ENCODE measurements at regions not wholly inside any gene's neighbourhood (a gene's known extent, or its start where the extent isn't known, plus 50 kb on each side); places are given as distances from the start of the nearest gene placed in this dataset.
"Not testable (repeated sequence)": the region's sequence is repeated elsewhere in the genome, so short reads cannot be mapped to it uniquely, and the experiment has no call there.

GRCh38 chr6:5896476-5897200, 110.1 kb downstream of the NRN1 start:
- DNase-seq: no peak

GRCh38 chr6:5894357-5894756, 112.4 kb downstream of the NRN1 start:
- DNase-seq: no peak

- no peak for DNase-seq
Measured at GRCh38 chr6:5893295-5893694, 113.4 kb downstream of the NRN1 start.

DNA sequence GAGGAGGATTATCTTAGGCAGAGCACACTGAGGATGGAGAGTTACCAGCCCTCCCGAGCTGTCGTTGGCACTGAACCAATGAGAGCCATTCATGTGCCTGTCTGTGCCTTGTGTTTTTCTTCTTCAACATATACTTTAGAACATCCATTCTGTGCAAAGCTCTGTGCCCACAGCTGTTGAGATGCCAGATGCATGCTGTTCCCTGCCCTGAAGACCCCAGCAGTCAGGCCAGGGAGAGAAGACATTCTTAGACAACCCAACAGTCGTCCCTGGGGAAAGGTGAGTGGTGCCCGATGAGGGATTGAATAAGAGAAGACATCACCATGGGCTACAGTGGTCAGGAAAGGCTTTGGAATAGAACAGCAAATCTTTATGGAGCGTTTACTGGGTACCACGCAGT, 114.1 kb downstream of the NRN1 start:
- DNase-seq: no peak

DNA sequence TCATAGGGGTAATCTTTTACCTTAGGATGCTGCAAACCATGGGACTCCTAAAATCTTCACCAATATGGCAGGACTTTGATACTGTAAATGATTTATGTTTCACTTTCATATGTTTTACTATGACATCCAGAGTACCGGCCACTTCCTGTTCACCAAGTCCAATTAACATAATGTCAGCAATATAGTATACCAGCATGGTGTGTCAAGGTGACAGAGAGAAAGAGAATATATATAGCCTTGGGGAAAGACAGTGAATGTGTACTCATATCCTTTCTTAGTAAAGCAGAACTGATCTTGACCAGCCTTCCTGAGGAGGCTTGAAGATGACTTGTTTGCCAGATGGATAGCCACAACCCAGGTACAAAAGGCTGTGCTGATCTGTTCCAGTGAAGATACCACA, 127.9 kb downstream of the NRN1 start:
- no peak for DNase-seq

GRCh38 chr6:5876076-5876475, 130.6 kb downstream of the NRN1 start:
- DNase-seq: no peak

- DNase-seq: not testable (repeated sequence)
Measured at GRCh38 chr6:5873976-5874375, 132.7 kb downstream of the NRN1 start.

GRCh38 chr6:5871296-5871695, 135.4 kb downstream of the NRN1 start:
- DNase-seq: no peak

DNA sequence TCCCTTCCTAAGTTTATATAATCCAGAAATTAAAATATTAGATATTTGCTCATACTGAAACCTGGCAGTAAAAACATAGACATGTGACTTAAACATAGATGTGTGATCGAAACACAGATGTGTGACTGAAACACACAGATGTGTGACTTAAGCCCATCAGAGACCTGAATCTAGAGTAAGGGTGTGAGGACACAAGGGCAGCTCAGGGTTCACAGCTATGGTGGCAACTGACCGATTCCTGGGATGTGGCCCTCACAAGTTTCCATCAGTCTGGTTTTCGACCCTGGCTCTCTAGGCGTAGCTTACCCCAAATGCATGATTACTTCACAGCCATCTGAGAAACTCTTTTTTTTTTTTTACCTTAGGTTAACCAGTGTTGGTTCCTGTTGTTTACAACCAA, 137.0 kb downstream of the NRN1 start:
- DNase-seq: no peak

DNA sequence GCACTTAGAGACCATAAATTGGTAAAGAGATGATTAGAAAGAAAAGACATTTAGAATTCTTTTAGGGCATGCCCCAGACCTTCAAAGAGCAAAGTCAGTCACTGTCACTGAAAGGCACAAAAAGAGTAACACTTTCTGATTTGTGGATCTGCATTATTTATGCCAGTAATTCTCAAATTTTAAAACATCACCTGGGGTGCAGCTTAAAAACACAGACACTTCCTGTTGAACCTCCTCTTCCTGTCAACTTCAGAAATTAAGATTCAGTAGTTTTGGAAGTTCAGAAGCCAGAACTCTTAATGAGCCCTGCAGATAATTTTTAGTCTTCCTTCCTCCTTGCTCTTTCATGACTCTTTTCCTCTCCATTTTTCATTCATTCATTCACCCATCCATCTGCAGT, 137.5 kb downstream of the NRN1 start:
- DNase-seq: no peak

- DNase-seq: no peak
Measured at GRCh38 chr6:5866547-5867051, 140.1 kb downstream of the NRN1 start.

GRCh38 chr6:5865506-5866031, 141.2 kb downstream of the NRN1 start:
- DNase-seq: no peak

DNA sequence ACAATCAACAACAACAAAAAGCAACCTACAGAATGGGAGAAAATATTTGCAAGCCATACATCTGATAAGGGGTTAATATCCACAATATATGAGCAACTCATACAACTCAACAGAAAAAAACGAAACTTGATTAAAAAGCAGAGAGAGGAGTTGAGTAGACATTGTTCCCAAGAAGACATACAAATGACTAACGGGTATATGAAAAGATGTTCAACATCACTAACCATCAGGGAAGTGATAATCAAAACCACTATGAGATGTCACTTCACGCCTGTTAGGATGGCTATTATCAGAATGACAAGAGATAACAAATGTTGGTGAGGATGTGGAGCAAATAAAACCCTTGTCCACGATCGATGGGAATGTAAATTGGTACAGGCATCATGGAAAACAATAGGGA, 145.9 kb downstream of the NRN1 start:
- no peak for DNase-seq

DNA sequence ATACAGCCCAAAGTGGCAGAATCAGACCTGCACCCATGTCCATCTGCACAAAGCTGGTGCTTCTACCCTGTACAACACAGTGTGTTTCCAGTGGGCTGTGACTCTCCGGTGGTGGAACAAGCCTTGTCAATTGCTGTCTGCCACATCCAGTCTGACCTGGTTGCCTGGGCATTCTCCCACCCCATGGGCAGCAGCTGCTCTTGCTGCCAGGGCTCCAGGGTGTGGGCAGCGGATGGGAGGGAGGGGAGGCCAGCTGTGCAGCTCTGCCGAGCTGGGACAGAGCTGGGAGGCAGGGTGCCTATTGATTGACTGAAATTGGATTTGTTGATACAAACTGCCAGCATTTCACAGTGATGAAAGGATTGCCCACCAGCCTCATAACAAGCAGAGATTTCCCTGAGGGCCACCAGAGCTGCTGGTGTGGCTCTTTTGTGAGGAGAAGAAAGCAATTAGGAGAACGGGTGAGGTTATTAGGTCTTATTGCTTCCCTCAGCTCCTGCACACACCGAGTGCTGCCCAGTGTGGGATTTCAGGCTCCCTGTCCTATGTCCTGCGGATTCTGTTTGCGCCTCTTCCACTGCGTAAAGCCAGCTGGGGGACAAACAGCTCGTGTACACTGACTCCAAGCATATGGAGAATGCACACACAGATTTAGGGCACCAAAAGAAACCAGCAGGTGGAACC, 150.8 kb downstream of the NRN1 start:
- DNase-seq: no peak

- DNase-seq: no peak
Measured at GRCh38 chr6:5854899-5855298, 151.8 kb downstream of the NRN1 start.

GRCh38 chr6:5851261-5851757, 155.4 kb downstream of the NRN1 start:
- peak; percentile 85 for DNase-seq

DNA sequence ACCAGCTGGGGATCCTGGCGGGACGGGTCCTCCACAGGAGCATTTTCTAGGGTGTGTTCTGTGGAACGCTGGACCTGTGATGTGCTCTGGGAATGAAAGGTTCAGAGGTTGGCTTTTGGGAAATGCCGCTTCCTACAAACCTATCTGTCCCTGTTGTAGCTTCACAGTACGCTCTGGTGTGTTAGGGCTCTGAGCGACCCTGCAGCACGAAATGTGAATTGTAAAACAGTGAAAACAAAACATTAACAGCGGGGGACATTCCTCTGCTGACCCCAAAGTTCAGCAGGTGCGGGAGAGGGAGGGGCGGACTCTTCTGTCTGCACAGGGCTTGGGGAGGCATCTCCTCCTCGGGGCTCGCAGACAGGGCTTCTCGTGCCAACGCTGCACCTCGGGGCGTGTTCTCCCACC, 155.9 kb downstream of the NRN1 start:
- DNase-seq: no peak

- DNase-seq: no peak
Measured at GRCh38 chr6:5846889-5847288, 159.8 kb downstream of the NRN1 start.

GRCh38 chr6:5846335-5846734, 160.4 kb downstream of the NRN1 start:
- DNase-seq: no peak

GRCh38 chr6:5843078-5843477, 163.6 kb downstream of the NRN1 start:
- no peak for DNase-seq

DNA sequence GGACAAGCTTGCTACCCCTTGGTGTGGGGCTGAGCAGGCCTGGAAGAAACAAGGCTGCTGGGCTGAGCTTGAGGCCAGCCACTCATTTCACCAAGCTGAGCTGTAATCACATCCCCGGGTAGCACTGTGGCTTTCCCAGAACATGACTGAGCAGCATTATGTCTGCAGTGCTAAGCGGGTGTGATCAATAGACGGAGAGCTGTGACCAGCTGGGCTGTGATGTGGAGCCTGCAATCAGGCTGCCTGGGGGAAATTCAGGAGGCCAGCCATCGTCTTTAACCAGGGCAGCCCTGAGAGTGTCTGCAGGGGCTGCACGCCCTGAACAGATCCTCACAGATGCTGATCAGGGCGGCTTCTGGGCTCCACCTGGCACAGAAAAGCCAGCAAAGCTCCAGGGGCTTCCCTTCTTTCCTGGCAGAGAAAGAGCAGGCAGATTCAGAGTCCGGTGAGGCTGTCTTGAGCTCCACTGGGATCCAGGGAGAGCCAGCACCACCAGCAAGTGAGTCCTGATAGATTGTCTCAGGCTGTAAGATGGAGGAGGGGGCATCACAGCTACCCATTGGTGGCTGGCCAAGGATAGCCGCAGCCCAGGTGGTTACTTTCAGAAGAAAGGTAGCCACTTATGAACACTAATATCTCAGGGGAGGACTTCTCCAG, 165.9 kb downstream of the NRN1 start:
- no peak for DNase-seq

DNA sequence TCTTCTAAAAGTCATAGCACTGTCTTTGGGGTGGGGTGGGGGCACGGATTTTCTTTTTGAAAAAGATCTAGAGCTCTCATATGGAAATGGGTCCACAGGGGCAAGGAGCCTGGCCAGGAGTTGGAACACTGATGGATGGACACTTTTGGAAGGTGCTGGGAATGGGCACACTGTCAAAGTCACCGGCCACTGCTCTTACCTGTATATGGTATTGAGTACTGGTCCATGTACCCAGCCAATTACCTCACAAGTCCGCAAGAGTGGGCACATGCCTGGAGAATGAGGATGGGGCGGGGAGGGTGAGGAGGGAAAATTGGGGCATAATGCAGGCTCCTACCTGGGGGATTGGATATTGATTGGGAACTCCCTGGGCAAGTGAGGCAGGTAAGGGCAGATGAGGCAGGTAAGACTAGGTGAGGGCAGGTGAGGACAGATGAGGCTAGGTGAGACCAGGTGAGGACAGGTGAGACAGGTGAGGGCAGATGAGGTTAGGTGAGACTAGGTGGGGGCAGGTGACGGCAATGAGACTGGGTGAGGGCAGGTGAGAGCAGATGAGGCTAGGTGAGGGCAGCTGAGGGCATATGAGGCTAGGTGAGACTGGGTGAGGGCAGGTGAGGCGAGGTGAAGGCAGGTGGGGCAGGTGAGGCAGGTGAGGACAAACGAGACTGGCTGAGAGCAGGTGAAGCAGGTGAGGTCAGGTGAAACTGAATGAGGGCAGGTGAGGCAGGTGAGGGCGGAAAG, 167.9 kb downstream of the NRN1 start:
- DNase-seq: no peak

GRCh38 chr6:5837323-5837722, 169.4 kb downstream of the NRN1 start:
- no peak for DNase-seq
